ENCODE measurements at regions not wholly inside any gene's neighbourhood (a gene's known extent, or its start where the extent isn't known, plus 50 kb on each side); places are given as distances from the start of the nearest gene placed in this dataset.
A peak's percentile ranks its signal among the peaks of the same experiment; 100 is the strongest.
"Not testable (repeated sequence)": the region's sequence is repeated elsewhere in the genome, so short reads cannot be mapped to it uniquely, and the experiment has no call there.

- not testable (repeated sequence) for DNase-seq
Observed at GRCh38 chr1:25171013-25171412, 61.3 kb downstream of the SYF2 start.

- DNase-seq, result no peak
Observed at GRCh38 chr1:25170439-25170838, 61.9 kb downstream of the SYF2 start.

GRCh38 chr1:25169610-25170009 is 62.7 kb downstream of the SYF2 start:
- no peak for DNase-seq

GRCh38 chr1:25169168-25169567 is 63.1 kb downstream of the SYF2 start:
- DNase-seq, result no peak

- no peak for DNase-seq
Observed at GRCh38 chr1:25168193-25169071, 63.9 kb downstream of the SYF2 start.

- no peak for DNase-seq
Observed at GRCh38 chr1:25167269-25168192, 64.8 kb downstream of the SYF2 start.

GRCh38 chr1:25166847-25167246 is 65.5 kb downstream of the SYF2 start:
- DNase-seq, result no peak

GRCh38 chr1:25163986-25164385 is 68.3 kb downstream of the SYF2 start:
- DNase-seq, result no peak

- DNase-seq, result no peak
Observed at GRCh38 chr1:25161981-25162380, 70.3 kb downstream of the SYF2 start.

GRCh38 chr1:25157846-25158245 is 74.5 kb downstream of the SYF2 start:
- no peak for DNase-seq

- no peak for DNase-seq
Observed at GRCh38 chr1:25150985-25151495, 81.3 kb downstream of the SYF2 start.

GRCh38 chr1:25148673-25149300 is 83.5 kb downstream of the SYF2 start:
- DNase-seq, result no peak

- no peak for DNase-seq
Observed at GRCh38 chr1:25146451-25146855, 85.8 kb downstream of the SYF2 start.

GRCh38 chr1:25145775-25146393 is 86.4 kb downstream of the SYF2 start:
- DNase-seq, result no peak

- DNase-seq, result no peak
Observed at GRCh38 chr1:25140073-25140797, 92.1 kb downstream of the SYF2 start.

GRCh38 chr1:25137521-25138395 is 94.5 kb downstream of the SYF2 start:
- no peak for DNase-seq

GRCh38 chr1:25137106-25137505 is 95.2 kb downstream of the SYF2 start:
- no peak for DNase-seq

GRCh38 chr1:25135909-25136308 is 96.4 kb downstream of the SYF2 start:
- DNase-seq, result peak; percentile 67

- DNase-seq, result no peak
Observed at GRCh38 chr1:25134801-25135461, 97.4 kb downstream of the SYF2 start.

GRCh38 chr1:25134307-25134706 is 98.0 kb downstream of the SYF2 start:
- no peak for DNase-seq

Data from DMS153 (cell line).